Fibroblast of peridontal ligament (primary cell): ENCODE measurements at regions not wholly inside any gene's neighbourhood (a gene's known extent, or its start where the extent isn't known, plus 50 kb on each side); places are given as distances from the start of the nearest gene placed in this dataset.
A peak's percentile ranks its signal among the peaks of the same experiment; 100 is the strongest.
"Not testable (repeated sequence)": the region's sequence is repeated elsewhere in the genome, so short reads cannot be mapped to it uniquely, and the experiment has no call there.

Experiments used
- DNase-seq: peaks from one replicate; pipeline ENCODE4 v3.0.0-alpha.2; 2010; ENCODE audit errors: extremely low read depth

DNA sequence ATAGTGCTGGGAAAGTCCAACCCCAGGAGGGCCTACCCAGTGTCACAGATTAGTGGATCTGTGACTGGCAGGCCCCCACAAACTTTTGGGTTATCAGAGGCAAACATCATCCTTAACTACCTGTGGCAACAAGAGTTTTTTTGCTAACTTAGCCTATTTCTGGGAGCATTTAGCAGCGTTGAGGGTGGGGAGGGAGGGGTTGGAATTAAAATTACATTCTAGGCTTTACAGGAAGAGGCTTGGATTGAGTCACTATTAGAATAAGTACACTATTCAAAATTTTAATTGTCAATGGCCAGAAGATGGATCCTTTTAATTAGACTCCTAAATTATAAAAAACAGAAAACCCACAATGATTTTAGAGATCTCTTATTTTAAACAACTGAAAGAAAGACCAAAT, 267.9 kb upstream of the NPSR1 start:
- no peak for DNase-seq

DNA sequence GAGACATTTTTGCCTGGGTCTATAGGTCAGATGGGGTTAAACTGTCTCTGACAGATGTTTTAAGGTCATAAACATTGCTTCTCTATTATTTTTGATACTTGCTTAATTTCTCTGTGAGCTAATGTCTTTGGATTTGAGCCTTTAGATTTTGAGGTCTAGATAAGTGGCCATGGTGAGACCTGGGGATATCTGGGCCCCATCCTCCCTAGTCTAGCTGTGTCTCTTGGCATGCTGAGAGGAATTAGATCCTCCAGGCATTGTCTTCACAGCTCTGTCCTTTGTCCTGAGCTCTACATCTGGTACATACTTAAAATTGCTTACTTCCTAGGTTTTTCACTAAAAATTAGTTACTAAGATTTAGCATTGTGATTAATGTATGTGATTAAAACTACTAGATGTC, 265.0 kb upstream of the NPSR1 start:
- DNase-seq = no peak

DNA sequence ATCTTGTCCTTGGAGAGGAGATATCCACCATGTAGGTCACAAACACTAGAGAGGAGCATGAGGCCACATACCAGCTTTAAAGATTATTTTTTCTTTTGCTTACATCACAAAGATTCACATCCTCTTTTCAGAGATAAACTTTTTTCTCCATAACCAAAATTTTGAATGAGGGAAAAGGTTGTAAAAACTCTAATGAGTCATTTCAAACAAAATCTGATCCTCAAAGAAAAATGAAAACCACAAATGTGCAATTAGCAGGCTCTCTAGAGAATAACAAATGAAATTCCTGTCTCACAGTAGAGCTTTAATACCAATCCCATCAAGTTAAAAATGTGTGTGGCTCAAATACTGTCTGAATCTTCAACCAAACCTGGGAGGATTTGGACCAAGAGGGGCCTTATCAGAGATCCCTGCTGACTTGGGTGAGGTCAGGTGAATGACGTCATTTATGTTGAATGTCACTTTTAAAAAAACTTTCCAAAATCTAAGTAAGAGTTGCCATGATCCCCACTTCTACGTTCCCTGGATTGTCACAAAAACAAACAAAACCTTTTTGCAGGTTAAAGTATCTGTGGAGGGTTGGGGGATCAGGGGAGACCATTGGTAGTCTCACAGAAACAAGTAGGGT, 261.5 kb upstream of the NPSR1 start:
- no peak for DNase-seq

DNA sequence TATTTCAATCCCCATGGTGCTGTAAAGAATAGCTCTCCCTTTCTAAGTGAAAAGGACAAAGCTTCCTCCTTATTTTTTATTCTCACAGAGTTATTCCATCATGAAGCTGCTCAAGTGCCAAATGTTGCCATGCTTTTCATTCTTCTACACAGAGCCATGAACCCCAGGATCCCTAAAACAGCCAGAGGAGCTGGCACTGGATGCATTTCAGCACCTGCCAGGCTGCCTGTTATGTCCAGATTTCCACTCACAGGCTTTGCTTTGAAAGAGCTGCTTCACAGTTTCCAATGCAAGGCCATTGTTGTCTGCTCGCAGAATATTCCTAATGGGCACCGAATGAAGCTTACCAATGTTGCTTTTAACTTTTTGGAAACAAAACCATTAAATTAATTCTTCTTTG, 256.2 kb upstream of the NPSR1 start:
- no peak for DNase-seq

DNA sequence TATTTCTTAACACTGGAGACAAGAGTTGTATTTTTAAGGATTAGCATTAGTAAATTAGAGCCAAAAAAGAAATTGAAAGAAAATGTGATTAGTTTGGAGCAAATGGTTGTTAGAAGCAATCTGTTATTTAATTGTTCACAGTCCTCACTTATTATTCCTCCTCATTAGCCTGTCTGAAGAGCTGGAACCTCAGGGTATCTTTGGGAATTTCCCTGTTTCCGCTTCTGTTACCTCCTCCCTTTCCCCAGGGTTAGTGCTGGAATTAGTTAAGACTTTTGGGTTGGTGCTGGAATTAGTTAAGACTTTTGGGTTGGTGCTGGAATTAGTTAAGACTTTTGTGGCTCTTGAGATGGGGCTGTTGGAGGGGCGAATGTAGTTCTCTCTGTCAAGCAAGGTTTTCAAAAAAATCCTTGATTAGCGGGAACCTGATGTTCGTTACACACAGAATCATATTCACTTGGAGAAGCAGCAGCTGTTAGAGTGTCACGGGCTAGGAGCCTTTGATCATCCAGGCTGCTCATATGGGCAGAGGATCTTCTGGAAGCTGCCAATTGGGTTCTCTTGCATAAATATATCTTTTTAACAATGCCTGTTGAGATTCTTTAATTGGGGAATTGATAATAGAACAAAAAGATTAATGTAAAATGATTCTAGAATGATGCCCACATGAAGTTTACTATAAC, 251.0 kb upstream of the NPSR1 start:
- DNase-seq = no peak

DNA sequence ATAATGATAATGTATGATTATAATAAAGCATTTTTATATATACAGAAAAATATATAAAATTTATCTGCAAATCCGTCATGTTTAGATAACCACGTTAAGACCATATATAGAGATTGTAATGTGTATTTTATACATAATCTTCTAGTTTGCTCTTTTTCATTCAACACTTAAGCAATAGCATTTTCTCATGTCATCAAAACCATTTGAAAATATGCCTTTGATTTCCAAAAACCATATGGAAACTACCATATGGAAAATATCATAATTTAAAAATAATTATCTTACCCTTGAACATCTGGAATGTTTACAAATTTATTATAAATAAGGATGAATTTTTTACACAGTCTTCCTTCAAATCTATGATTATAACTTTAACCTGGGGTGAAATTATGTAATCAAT, 250.4 kb upstream of the NPSR1 start:
- no peak for DNase-seq

DNA sequence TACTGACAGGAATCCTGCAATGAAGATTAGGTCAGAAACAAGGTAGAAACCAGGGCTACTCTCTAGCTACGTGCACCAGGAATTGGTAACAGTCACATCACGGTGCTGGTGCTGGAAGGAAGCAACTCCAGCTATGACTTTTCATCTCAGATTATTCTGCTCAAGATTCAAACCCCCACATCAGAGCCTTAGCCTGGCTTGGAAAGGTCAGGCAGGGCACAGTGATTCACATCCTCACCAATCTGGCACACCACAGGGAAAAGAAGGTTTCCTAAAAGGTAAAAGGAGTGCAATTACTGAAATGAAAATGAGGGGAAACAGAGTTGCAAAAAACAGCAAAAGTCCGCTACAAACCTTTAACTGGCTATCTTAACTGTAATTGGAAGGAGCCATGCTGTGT, 240.2 kb upstream of the NPSR1 start:
- no peak for DNase-seq

DNA sequence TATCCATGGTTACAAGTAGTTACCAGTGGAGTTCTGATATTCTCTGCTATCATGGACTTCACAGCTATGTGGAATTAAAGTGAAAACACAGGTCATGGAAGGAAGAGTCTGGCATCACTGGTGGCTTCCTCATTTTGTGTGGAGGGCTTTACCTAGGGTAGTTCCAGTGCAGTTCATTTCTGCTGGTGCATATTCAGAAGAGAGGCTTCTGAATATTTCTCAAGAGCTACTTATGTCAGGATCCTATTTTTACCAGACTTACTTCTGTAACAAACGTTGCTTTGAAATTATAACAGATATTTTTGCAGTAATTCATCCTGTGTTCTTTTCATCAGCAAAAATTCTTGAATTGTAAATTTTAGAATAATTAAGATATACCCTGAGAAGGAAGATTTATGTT, 236.5 kb upstream of the NPSR1 start:
- no peak for DNase-seq

DNA sequence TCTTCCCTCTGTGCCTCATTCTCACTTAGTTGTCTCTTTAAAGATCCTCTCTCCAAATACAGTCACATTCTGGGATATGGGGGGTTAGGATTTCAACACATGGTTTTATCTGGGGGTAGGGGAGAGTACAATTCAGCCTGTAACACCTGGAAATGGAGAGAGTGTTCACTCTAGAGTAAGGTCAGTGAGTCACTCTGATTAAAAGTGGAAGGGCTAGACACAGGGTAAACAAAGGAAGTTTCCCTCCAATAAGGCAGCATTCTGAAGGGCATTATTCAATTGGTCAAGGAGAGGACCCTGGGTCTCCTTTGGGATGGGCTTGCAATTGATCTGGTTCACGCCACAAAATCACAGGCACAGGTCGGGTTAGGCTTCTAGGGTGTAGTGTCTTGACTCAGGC, 232.8 kb upstream of the NPSR1 start:
- DNase-seq = no peak

DNA sequence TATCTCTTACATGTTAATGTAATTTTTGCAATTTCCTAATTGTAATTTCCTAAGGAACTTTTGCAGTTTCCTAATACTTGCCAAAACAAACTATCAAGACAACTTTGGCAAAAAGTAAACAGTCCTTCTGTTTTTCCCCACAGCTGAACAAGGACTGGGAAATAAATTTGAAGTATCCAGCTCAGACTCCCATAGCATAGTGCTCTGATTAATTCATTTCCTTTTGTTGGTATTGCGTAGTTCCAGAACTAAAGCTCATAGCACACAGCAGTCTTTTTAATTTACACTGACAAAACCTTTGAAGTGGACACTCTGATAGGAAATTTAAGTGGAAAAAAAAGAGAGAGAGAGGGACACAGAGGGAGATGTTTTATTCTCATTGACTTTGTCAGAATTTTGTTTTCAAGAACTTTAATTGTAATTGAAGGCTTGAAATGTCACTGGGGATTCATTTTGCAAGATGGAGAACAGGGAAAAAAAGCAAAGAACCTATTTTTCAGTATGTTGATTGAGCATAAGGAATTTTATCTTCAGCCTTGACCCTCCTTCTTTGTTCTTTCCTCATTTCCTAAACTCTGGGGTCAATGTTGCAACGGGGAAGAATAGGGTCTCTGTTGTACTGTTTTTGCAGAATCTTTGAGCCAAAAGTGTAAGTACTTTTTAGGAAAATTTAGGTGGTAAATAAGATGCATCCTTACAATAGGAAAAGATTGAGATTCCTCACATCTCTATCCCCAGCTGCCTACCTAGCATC, 232.2 kb upstream of the NPSR1 start:
- DNase-seq = no peak

DNA sequence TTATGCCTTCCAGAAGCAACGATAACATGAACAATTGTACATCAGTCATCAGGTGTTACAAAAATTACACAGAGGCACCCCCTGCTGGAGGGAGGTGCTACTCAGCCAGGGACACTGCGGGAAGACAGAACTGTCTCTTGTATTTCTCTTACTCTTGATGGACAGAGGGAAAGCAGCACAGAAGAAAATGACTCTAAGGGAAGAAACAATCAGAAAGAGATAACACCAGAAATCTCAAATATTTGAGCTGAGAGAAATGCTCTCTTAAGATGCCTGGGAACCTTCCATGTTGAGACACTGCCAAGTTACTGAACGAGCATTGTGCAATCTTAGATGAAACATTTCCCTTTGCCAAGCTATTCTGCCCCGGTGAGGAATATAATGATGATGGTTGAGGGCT, 227.6 kb upstream of the NPSR1 start:
- peak; percentile 17 for DNase-seq

DNA sequence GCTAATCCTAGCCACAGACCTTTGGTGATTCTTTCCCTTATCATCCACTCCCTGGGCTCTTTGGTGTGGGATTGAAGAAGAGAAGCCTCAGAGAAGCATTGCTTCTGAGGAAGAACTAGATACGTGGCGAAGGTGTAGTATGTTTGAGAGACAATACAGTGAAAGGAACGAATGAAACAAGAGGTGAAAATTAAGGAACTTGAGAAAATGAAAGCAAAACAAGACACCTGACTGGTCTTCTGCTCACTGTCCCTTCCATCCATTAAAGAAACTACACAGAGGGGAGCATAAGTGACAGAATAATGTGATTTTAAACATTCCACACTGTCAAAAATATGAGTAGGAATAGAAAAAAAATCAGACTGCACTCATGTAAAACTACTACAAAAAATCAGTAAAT, 219.6 kb upstream of the NPSR1 start:
- no peak for DNase-seq

DNA sequence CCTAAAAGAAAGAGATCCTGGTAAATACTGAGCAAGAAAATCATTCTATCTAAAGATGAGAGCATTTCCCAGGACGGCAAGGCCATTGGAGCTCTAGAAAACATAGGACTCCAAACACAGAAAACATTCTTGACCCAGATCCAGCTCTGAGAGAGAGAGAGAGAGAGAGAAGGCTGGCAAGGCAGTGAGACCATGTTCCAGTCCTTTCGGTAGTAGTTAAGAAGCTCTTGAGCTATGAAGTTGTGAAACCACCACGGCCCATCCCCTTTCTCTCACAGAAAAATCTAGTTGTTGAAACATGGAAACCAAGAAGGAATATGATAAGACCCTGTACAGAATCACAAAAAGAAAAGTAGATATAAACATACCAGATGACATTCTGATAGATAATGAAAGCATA, 212.4 kb upstream of the NPSR1 start:
- no peak for DNase-seq

DNA sequence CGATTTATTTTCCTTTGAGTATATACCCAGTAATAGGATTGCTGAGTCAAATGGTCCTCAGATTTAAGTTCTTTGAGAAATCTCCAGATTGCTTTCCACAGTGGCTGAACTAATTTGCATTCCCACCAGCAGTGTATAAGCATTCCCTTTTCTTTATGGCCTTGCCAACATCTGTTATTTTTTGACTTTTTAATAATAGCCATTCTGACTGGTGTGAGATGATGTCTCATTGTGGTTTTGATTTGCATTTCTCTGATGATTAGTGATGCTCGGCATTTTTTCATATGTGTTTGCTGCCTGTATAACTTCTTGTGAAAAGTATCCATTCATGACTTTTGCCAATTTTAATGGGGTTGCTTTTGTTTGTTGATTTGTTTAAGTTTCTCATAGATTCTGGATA, 209.5 kb upstream of the NPSR1 start:
- not testable (repeated sequence) for DNase-seq

DNA sequence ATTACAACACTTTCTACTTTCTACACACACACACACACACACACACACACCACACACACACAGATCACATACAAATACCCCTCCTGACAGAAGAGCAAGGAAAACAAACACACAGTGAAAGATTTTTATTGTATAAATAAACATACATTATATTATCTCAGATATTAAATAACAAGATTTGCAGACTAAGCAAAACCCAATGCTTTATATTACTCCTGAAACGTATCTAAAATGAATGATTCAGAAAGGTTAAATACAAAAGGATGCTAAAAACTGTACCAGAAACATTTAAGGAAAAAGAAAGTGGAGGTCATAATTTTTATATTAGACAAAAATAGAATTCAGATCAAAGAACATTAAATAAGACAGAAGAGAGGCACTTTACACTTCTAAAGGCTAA, 208.3 kb upstream of the NPSR1 start:
- no peak for DNase-seq

DNA sequence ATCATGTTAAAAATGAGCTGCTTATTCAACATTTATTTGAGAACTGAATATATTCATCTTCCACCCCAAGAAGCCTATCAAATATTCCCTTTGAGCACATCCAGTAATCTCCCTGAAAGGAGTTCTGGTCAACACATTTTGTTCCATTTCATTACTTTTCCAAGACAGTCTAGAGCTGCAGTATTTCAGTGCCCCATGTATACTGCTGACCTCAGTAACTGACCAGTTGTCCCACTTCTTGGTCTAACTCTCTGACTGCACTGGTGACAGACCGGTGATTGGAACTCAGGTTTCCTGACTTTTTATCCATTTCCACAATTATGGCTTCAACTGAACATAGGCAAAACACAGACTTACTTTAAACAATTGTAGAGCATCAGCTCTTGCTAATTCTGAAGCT, 206.8 kb upstream of the NPSR1 start:
- DNase-seq = no peak

DNA sequence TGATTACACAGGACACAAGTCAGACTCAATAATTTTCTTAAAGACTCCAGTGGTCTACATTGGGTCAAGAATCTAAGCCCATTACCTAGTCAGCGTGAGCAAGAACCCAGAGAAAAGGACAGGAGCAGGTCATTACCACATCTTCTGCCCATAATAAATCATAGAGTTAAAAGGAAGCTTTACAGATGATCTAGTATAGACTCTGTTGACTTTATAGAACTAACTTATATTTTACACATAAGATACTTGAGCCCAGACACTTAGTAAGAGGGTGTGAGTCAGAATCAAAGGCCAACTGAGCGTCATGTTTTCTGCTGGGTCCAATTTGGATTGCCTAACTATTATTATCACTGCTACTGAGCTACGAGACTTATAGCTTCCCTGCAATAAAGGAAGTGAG, 206.1 kb upstream of the NPSR1 start:
- DNase-seq = no peak

DNA sequence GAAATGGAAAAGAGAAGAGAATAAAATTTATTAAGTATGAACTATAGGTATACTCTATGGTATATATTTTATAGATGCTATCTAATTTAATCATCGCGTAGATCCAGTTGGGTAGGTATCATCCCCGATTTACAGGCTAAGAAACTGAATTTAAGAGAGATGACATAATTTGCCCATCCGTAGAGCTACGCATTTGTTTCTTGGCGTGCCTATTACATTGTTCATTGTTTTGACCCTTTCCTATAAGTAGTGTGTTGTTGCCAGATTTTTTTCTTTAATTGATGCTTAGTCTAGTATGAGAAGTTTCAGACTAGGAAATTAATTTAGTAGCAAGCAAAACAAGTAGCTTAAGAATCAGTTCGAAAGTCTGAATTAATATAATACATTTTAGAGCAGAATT, 205.7 kb upstream of the NPSR1 start:
- DNase-seq = no peak

DNA sequence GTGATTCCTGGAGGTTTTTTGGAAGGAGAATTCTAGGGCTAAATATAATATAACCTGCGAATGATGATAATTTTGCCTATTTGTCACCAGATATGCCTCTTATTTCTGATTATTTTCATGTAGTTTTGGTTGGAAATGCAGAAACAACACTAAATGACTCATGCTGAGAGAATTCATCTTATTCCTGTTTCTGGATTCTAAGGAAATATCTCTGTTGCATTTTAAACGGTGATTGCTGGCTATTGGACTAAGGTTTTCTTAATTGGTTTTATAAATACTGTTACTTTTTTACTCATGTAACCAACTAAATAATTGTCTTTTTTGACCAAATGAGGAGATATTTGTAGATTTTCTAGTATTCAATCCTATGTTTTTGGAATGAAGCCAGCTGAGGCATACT, 204.9 kb upstream of the NPSR1 start:
- DNase-seq = no peak

DNA sequence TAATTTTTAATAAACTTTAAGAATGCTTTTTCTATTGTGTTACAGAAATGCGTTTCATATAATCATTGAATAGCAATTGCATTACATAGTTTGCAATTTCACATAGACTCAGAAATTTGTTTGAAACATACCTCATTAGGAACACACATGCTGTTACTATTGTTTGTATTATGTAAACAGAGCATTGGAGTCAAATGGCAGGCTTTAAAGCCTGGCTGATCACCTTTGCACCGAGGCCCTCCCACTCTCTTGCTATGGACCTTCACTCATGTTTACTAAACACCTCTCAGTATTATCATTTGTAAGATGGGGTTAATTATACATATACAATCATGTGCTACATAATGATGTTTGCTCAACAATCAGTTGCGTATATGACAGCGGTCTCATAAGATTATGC, 203.6 kb upstream of the NPSR1 start:
- DNase-seq = no peak

DNA sequence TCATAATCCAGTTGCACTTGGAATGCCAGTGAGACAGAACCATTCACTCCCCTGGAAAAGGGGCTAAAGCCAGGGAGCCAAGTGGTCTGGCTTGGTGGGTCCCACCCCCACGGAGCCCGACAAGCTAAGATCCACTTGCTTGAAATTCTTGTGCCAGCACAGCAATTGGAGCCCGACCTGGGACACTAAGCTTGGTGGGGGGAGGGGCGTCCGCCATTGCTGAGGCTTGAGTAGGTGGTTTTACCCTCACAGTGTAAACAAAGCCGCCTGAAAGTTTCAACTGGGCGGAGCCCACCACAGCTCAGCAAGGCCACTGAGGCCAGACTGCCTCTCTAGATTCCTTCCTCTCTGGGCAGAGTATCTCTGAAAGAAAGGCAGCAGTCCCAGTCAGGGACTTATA, 200.7 kb upstream of the NPSR1 start:
- no peak for DNase-seq

DNA sequence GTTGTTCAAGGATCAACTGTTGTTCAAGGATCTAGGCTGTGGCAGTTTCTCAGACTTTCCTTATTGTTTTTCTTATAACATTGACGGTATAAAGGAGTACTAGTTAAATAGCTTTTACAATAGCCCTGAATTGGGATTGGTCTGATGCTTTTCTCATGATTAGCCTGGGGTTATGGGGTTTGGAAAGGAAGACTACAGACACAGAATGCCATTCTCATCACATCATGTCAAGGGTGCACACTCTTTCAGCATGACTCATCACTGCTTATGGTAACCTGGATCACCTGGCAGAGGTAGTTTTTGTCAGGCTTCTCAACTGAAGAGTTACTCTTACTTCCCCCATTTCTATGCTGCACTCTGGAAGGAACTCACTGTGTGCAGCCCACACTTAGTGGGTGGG, 194.2 kb upstream of the NPSR1 start:
- DNase-seq = no peak

DNA sequence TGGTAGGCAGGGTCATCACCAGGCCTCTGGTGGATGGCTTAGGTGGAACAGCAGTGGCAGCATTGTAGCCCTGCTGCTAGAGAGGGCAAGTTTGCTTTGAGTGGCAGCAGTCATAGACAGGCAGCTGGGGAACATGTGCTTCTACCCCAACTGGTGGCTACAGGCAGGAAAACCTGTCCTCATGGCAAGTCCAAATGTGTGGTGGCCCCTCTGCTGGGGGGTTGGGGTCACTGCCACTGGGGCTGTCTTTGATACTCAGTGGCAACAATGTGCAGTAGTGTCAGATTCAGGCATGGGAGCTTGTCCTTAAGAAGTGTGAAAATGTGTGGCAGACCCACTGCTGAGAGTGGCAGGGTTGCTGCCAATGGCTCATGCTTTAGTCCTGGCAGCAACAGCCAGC, 186.2 kb upstream of the NPSR1 start:
- no peak for DNase-seq
